MCF 10A (cell line): ENCODE measurements at regions not wholly inside any gene's neighbourhood (a gene's known extent, or its start where the extent isn't known, plus 50 kb on each side); places are given as distances from the start of the nearest gene placed in this dataset.
"Not testable (repeated sequence)": the region's sequence is repeated elsewhere in the genome, so short reads cannot be mapped to it uniquely, and the experiment has no call there.

ENCODE experiments used
- BruUV-seq: library from RNA; stranded (reverse); fragments of 400-500 nt; replicated peaks from 2 replicates; lab custom pipeline; 2021; lab: Mats Ljungman, UMichigan
- CTCF ChIA-PET: fragments of 300-600 bp; sonication (Branson Sonifier 250); formaldehyde crosslinking; extraction: SDS; loops from one replicate; lab custom pipeline; 2021; ENCODE audit warnings: antibody characterized with exemption, inconsistent platforms; lab: Yijun Ruan, JAX
- POLR2A ChIA-PET: fragments of 300-600, 350-650 bp; sonication (Branson Sonifier 250); formaldehyde crosslinking; extraction: SDS; loops from one replicate; lab custom pipeline; 2020; ENCODE audit warnings: antibody characterized with exemption, inconsistent platforms; lab: Yijun Ruan, JAX
- DNase-seq: peaks from one replicate; pipeline ENCODE4 v3.0.0-alpha.2; 2018; ENCODE audit not compliant: unreplicated experiment
- H3K27ac Mint-ChIP-seq: one replicate; pipeline ENCODE4 v1.8.0; 2022; ENCODE audit warnings: mild to moderate bottlenecking, low read depth, mixed read lengths; ENCODE audit not compliant: unreplicated experiment
- H3K27me3 Mint-ChIP-seq: one replicate; pipeline ENCODE4 v1.8.0; 2022; ENCODE audit warnings: mixed read lengths; ENCODE audit not compliant: insufficient read depth, unreplicated experiment
- H3K36me3 Mint-ChIP-seq: one replicate; pipeline ENCODE4 v1.8.0; 2022; ENCODE audit warnings: mild to moderate bottlenecking, moderate library complexity, mixed read lengths; ENCODE audit not compliant: insufficient read depth, unreplicated experiment
- H3K4me1 Mint-ChIP-seq: one replicate; pipeline ENCODE4 v1.8.0; 2022; ENCODE audit warnings: mixed read lengths; ENCODE audit not compliant: insufficient read depth, unreplicated experiment
- H3K4me3 Mint-ChIP-seq: one replicate; pipeline ENCODE4 v1.8.0; 2022; ENCODE audit warnings: mild to moderate bottlenecking, moderate library complexity, mixed read lengths; ENCODE audit not compliant: unreplicated experiment
- H3K9me3 Mint-ChIP-seq: one replicate; pipeline ENCODE4 v1.8.0; 2022; ENCODE audit warnings: mixed read lengths; ENCODE audit not compliant: unreplicated experiment
- CTCF ChIP-seq: fragments of 200-600 bp; IDR thresholded peaks from one replicate; pipeline ENCODE4 v1.8.0; 2022; ENCODE audit warnings: antibody characterized with exemption, mild to moderate bottlenecking; ENCODE audit not compliant: unreplicated experiment
- intact Hi-C: fragments of 100-400 bp; cut with micrococcal nuclease; formaldehyde crosslinking; loops from 2 replicates; pipeline ENCODE4 v1.14.1; 2022

GRCh38 chr13:52288891-52289290 lies 117.1 kb downstream of the THSD1 start:
- CTCF ChIA-PET, intact Hi-C loops, POLR2A ChIA-PET, H3K4me3 Mint-ChIP-seq, H3K36me3 Mint-ChIP-seq, BruUV-seq, DNase-seq, H3K4me1 Mint-ChIP-seq, H3K9me3 Mint-ChIP-seq, H3K27me3 Mint-ChIP-seq, H3K27ac Mint-ChIP-seq: not testable (repeated sequence)

- H3K9me3 Mint-ChIP-seq, H3K36me3 Mint-ChIP-seq, H3K27ac Mint-ChIP-seq, intact Hi-C loops, H3K4me3 Mint-ChIP-seq, CTCF ChIA-PET, BruUV-seq, DNase-seq, H3K4me1 Mint-ChIP-seq, POLR2A ChIA-PET, H3K27me3 Mint-ChIP-seq: not testable (repeated sequence)
Measured at GRCh38 chr13:52281387-52281786, 122.0 kb upstream of the NEK3 start.

- POLR2A ChIA-PET, H3K9me3 Mint-ChIP-seq, H3K27me3 Mint-ChIP-seq, H3K36me3 Mint-ChIP-seq, H3K27ac Mint-ChIP-seq, CTCF ChIA-PET, DNase-seq, H3K4me3 Mint-ChIP-seq, BruUV-seq, intact Hi-C loops, H3K4me1 Mint-ChIP-seq: not testable (repeated sequence)
Measured at GRCh38 chr13:52279408-52279807, 120.0 kb upstream of the NEK3 start.

- POLR2A ChIA-PET, DNase-seq, BruUV-seq, H3K4me3 Mint-ChIP-seq, H3K4me1 Mint-ChIP-seq, CTCF ChIA-PET, H3K27ac Mint-ChIP-seq, intact Hi-C loops, H3K9me3 Mint-ChIP-seq, H3K36me3 Mint-ChIP-seq, H3K27me3 Mint-ChIP-seq: not testable (repeated sequence)
Measured at GRCh38 chr13:52254299-52254698, 94.9 kb upstream of the NEK3 start.

- H3K9me3 Mint-ChIP-seq, H3K4me1 Mint-ChIP-seq, POLR2A ChIA-PET, H3K36me3 Mint-ChIP-seq, H3K27ac Mint-ChIP-seq, H3K27me3 Mint-ChIP-seq, BruUV-seq, CTCF ChIA-PET, intact Hi-C loops, H3K4me3 Mint-ChIP-seq, DNase-seq: not testable (repeated sequence)
Measured at GRCh38 chr13:52240752-52241151, 81.4 kb upstream of the NEK3 start.

GRCh38 chr13:52235900-52236595 lies 76.7 kb upstream of the NEK3 start:
- peak; percentile 76 for DNase-seq
- H3K4me1 Mint-ChIP-seq, H3K9me3 Mint-ChIP-seq, H3K4me3 Mint-ChIP-seq, H3K27me3 Mint-ChIP-seq, H3K36me3 Mint-ChIP-seq, intact Hi-C loops, H3K27ac Mint-ChIP-seq, POLR2A ChIA-PET, BruUV-seq: not testable (repeated sequence)
- CTCF ChIA-PET, result interaction anchor here (0.7 to 1.2 kb wide), 8 partner anchors 27 to 764 kb away, joined by 3 to 4 read pairs (median 3); no protein-coding TSS in a partner anchor
- peak; percentile 69 for TF ChIP-seq CTCF

- intact Hi-C loops, BruUV-seq: not testable (repeated sequence)
Measured at GRCh38 chr13:52234928-52235327, 75.5 kb upstream of the NEK3 start.

GRCh38 chr13:52223063-52223462 lies 63.7 kb upstream of the NEK3 start:
- H3K4me3 Mint-ChIP-seq, H3K9me3 Mint-ChIP-seq, DNase-seq, CTCF ChIA-PET, BruUV-seq, H3K36me3 Mint-ChIP-seq, H3K27ac Mint-ChIP-seq, H3K4me1 Mint-ChIP-seq, intact Hi-C loops, POLR2A ChIA-PET, H3K27me3 Mint-ChIP-seq: not testable (repeated sequence)

More at GRCh38 chr13:52234928-52235327, 75.5 kb upstream of the NEK3 start:
- H3K4me3 Mint-ChIP-seq, H3K9me3 Mint-ChIP-seq, H3K27ac Mint-ChIP-seq, DNase-seq, H3K27me3 Mint-ChIP-seq, CTCF ChIA-PET, H3K4me1 Mint-ChIP-seq, POLR2A ChIA-PET, H3K36me3 Mint-ChIP-seq: not testable (repeated sequence)
